ENCODE measurements at regions not wholly inside any gene's neighbourhood (a gene's known extent, or its start where the extent isn't known, plus 50 kb on each side); places are given as distances from the start of the nearest gene placed in this dataset.
"Not testable (repeated sequence)": the region's sequence is repeated elsewhere in the genome, so short reads cannot be mapped to it uniquely, and the experiment has no call there.

DNA sequence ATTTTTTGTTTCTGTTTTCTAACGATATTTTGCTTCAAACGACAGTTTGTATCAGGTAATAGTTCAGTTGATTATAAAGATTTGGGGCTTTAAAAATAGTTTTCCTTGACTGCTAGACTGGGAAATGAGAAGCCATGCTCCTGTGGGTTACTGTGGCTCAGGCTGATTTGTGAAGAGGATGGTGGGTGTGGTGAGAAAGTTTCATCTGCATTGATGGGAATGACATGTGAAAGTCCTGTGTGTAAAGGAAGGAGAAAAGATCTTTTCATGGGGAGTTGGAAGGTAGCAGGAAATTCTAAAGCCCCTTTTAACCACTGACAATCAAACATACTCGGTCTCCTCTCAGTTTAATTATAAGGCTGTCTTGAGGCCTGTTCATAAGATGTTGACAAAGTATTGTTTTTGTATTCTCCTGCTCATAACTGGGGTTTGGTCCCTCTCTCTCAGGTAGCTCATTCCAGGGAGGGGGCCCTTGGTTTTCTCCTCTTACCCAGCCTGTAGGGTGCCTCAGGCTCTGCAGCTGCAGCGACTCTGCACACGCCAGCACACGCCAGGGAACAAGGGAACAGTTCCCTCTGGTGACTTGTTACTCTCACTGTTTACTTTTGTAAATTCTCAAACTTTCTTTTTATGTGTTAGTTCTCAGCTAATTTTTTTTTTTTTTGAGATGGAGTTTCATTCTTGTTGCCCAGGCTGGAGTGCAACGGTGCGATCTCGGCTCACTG is 91.6 kb downstream of the CARTPT start:
- no peak overlapping the region for H3K4me3 Mint-ChIP-seq
- TF ChIP-seq, protein P1, sequence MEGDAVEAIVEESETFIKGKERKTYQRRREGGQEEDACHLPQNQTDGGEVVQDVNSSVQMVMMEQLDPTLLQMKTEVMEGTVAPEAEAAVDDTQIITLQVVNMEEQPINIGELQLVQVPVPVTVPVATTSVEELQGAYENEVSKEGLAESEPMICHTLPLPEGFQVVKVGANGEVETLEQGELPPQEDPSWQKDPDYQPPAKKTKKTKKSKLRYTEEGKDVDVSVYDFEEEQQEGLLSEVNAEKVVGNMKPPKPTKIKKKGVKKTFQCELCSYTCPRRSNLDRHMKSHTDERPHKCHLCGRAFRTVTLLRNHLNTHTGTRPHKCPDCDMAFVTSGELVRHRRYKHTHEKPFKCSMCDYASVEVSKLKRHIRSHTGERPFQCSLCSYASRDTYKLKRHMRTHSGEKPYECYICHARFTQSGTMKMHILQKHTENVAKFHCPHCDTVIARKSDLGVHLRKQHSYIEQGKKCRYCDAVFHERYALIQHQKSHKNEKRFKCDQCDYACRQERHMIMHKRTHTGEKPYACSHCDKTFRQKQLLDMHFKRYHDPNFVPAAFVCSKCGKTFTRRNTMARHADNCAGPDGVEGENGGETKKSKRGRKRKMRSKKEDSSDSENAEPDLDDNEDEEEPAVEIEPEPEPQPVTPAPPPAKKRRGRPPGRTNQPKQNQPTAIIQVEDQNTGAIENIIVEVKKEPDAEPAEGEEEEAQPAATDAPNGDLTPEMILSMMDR (IDR thresholded peaks at IDR 0.05) = no peak
- H3K4me1 Mint-ChIP-seq (ENCODE audit: low read depth) = no peaks in the 10 kb centered on the region
- no peaks in the 10 kb centered on the region for H3K36me3 Mint-ChIP-seq (ENCODE audit: low read depth)
- no peaks in the 10 kb centered on the region for H3K9me3 Mint-ChIP-seq
- peaks cover 19% of the 10 kb centered on the region for H3K27me3 Mint-ChIP-seq (ENCODE audit: insufficient read depth)
- no peak for DNase-seq
- H3K27ac Mint-ChIP-seq = no peak overlapping the region

- Mint-ChIP-seq H3K27ac (no peak overlapping the region), H3K36me3 (ENCODE audit: low read depth) (no peaks in the 10 kb centered on the region), H3K4me1 (ENCODE audit: low read depth) (no peaks in the 10 kb centered on the region), H3K9me3 (no peaks in the 10 kb centered on the region), H3K27me3 (ENCODE audit: insufficient read depth) (peaks cover 26% of the 10 kb centered on the region), H3K4me3 (no peak overlapping the region)
- TF ChIP-seq, protein P1 (IDR thresholded peaks at IDR 0.05) = no peak
- DNase-seq = no peak
Measured at GRCh38 chr5:71811779-71812178, 92.7 kb downstream of the CARTPT start.

DNA sequence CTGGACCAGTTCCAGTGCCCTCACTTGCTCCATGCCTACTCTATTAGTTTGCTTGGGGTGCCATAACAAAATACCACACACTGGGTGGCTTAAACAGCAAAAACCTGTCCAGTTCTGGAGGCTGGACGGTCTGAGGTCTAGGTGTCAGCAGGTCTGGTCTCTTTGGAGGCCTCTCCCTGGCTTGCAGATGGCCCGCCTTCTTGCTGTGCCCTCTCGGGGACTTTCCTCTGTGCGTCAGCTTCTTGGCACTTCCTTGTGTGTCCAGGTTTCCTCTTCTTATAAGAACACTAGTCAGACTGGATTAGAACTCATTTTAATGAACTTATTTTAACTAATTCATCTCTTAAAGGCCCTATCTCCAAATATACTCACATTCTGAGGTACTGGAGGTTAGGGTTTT is 97.2 kb downstream of the CARTPT start:
- TF ChIP-seq, protein P1 (IDR thresholded peaks at IDR 0.05) = no peak
- DNase-seq = no peak
- Mint-ChIP-seq H3K36me3 (ENCODE audit: low read depth) (no peaks in the 10 kb centered on the region), H3K27ac (no peak overlapping the region), H3K4me1 (ENCODE audit: low read depth) (no peaks in the 10 kb centered on the region), H3K4me3 (no peak overlapping the region), H3K9me3 (no peaks in the 10 kb centered on the region; the same call in 1 of the 2 replicates), H3K27me3 (ENCODE audit: insufficient read depth) (peaks cover 26% of the 10 kb centered on the region; the same call in 1 of the 2 replicates)

DNA sequence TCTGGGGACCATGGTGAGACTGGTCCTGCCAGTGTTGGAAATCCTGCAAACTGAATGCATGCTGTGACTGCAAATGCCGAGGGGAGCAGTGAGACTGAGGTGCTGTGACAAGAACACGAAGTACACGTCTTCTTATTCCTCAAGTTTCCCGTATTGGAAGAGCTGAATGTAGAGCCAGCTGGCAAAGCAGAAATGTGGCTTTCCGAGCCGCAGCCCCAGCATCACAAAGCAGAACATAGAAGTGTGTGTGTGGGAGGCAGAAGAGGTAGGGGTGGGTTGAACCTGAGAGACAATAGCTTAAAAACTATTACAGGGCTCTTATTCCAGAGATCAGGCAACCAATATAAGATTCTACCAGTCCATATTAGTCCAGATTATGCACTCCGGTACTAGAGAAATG is 98.8 kb downstream of the CARTPT start:
- TF ChIP-seq, protein P1 (IDR thresholded peaks at IDR 0.05) = no peak
- no peak overlapping the region for H3K4me3 Mint-ChIP-seq
- H3K9me3 Mint-ChIP-seq = no peaks in the 10 kb centered on the region; the same call in 1 of the 2 replicates
- no peak for DNase-seq
- no peaks in the 10 kb centered on the region for H3K4me1 Mint-ChIP-seq (ENCODE audit: low read depth)
- no peak overlapping the region; the same call in 1 of the 2 replicates for H3K27ac Mint-ChIP-seq
- H3K27me3 Mint-ChIP-seq (ENCODE audit: insufficient read depth) = peaks cover 20% of the 10 kb centered on the region; the same call in 1 of the 2 replicates
- no peaks in the 10 kb centered on the region for H3K36me3 Mint-ChIP-seq (ENCODE audit: low read depth)

DNA sequence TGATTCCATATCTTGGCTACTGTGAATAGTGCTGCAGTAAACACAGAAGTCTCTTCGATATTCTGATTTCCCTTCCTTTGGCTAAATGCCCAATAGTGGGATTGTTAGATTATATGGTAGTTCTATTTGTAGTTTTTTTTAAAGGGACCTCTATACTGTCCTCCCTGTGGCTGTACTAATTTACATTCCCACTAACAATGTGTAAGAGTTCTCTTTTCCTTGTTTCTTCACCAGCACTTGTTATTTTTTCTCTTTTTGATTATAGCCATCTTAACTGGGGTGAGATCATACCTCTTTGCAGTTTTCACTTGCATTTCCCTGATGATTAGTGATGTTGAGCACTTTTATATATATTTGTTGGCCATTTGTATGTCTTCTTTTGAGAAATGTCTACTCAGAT is 102.0 kb downstream of the CARTPT start:
- DNase-seq = no peak
- Mint-ChIP-seq H3K4me3 (no peak overlapping the region), H3K27me3 (ENCODE audit: insufficient read depth) (peaks cover 20% of the 10 kb centered on the region; the same call in 1 of the 2 replicates), H3K27ac (no peak overlapping the region), H3K4me1 (ENCODE audit: low read depth) (no peaks in the 10 kb centered on the region), H3K9me3 (peaks cover 23% of the 10 kb centered on the region), H3K36me3 (ENCODE audit: low read depth) (peaks cover 12% of the 10 kb centered on the region)
- TF ChIP-seq, protein P1 (IDR thresholded peaks at IDR 0.05) = no peak

GRCh38 chr5:71822065-71822464 is 103.0 kb downstream of the CARTPT start:
- H3K4me3 Mint-ChIP-seq; DNase-seq; H3K4me1 Mint-ChIP-seq (ENCODE audit: low read depth); H3K27ac Mint-ChIP-seq: not testable (repeated sequence)
- H3K9me3 Mint-ChIP-seq = peaks cover 34% of the 10 kb centered on the region
- peaks cover 16% of the 10 kb centered on the region; the same call in 1 of the 2 replicates for H3K27me3 Mint-ChIP-seq (ENCODE audit: insufficient read depth)
- peaks cover 22% of the 10 kb centered on the region for H3K36me3 Mint-ChIP-seq (ENCODE audit: low read depth)
